ENCODE measurements at regions not wholly inside any gene's neighbourhood (a gene's known extent, or its start where the extent isn't known, plus 50 kb on each side); places are given as distances from the start of the nearest gene placed in this dataset.

DNA sequence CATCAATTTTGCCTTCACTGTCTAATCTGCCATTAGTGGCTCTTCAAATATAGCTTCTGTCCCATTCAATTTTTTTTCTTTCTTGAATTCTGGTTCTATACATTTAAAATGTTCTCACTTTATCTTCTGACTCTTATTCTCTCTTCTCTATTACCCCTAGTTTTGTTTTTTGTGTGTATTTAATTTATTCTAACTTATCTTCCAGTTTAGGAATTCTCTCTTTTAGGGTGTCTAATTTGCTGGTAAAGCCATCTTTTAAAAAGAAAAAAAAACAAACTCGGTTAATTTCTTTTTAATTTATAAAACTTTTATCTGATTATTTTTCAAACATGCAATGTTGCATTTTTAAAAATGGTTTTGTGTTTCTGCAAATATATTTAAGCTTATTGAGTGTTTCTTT is 80.3 kb upstream of the OXGR1 start:
- TF ChIP-seq, protein P1, sequence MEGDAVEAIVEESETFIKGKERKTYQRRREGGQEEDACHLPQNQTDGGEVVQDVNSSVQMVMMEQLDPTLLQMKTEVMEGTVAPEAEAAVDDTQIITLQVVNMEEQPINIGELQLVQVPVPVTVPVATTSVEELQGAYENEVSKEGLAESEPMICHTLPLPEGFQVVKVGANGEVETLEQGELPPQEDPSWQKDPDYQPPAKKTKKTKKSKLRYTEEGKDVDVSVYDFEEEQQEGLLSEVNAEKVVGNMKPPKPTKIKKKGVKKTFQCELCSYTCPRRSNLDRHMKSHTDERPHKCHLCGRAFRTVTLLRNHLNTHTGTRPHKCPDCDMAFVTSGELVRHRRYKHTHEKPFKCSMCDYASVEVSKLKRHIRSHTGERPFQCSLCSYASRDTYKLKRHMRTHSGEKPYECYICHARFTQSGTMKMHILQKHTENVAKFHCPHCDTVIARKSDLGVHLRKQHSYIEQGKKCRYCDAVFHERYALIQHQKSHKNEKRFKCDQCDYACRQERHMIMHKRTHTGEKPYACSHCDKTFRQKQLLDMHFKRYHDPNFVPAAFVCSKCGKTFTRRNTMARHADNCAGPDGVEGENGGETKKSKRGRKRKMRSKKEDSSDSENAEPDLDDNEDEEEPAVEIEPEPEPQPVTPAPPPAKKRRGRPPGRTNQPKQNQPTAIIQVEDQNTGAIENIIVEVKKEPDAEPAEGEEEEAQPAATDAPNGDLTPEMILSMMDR (IDR thresholded peaks at IDR 0.05), result no peak
- no peak for TF ChIP-seq CBX8 (IDR thresholded peaks at IDR 0.05)

Data from A549 (cell line).